ENCODE measurements at regions not wholly inside any gene's neighbourhood (a gene's known extent, or its start where the extent isn't known, plus 50 kb on each side); places are given as distances from the start of the nearest gene placed in this dataset.

GRCh38 chr14:100972118-100972897, 68.8 kb upstream of the RTL1 start:
- Histone ChIP-seq H3K9me3 (no peaks in the 10 kb centered on the region), H3K4me1 (no peaks in the 10 kb centered on the region), H3K4me3 (no peak overlapping the region), H3K27ac (no peak overlapping the region), H3K36me3 (no peaks in the 10 kb centered on the region), H3K27me3 (no peaks in the 10 kb centered on the region)
- TF ChIP-seq CTCF (IDR thresholded peaks at IDR 0.05) (no peak), POLR2A (IDR thresholded peaks at IDR 0.05) (no peak)
- no peak for DNase-seq

DNA sequence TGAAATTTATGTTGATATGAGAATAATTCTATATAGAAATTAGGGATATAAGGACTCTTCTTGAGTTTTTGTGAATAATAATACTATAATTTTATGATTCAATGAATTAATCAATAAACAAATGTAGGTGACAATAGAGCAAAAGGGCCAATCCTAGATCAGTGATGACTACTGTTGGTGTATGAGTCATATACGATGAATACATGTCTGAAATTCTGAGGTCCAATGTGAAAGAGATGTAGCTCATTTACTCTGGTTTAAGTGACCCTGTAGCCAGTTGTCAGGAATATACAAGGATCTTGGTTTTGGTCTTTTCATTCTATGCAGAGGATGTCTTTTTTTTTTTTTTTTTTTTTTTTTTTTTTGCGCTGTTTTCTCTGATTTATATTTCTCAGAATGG, 72.1 kb upstream of the RTL1 start:
- TF ChIP-seq CTCF (IDR thresholded peaks at IDR 0.05) (no peak), POLR2A (IDR thresholded peaks at IDR 0.05) (no peak)
- Histone ChIP-seq H3K9me3 (no peaks in the 10 kb centered on the region), H3K4me1 (no peaks in the 10 kb centered on the region), H3K27ac (no peak overlapping the region), H3K36me3 (no peaks in the 10 kb centered on the region), H3K27me3 (no peaks in the 10 kb centered on the region), H3K4me3 (no peak overlapping the region)
- no peak for DNase-seq

GRCh38 chr14:100979079-100979478, 75.6 kb upstream of the RTL1 start:
- Histone ChIP-seq H3K9me3 (no peaks in the 10 kb centered on the region), H3K4me3 (no peak overlapping the region), H3K27me3 (no peaks in the 10 kb centered on the region), H3K4me1 (no peaks in the 10 kb centered on the region), H3K27ac (no peak overlapping the region), H3K36me3 (no peaks in the 10 kb centered on the region)
- no peak for DNase-seq
- no peak for TF ChIP-seq CTCF (IDR thresholded peaks at IDR 0.05)
- no peak for TF ChIP-seq POLR2A (IDR thresholded peaks at IDR 0.05)

DNA sequence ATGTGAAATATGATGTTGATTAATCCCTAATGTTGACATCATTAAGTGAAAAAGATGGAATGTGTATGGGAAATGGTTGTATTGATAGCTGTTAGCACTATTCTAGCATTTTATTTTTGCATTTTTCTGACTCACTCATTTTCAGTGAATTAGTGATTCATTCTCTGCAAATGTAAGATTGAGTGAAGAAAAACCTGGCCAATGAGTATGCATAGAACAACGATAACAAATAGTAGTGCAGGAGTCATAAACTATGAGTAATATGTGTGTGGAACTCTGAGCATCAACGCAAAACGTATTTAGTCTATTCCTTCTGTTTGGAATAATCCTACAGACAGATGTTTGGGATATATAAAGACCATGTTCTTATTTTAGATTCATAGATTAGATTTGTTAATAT, 76.3 kb upstream of the RTL1 start:
- TF ChIP-seq CTCF (IDR thresholded peaks at IDR 0.05) (no peak), POLR2A (IDR thresholded peaks at IDR 0.05) (no peak)
- no peak overlapping the region for H3K4me3 ChIP-seq
- no peaks in the 10 kb centered on the region for H3K27me3 ChIP-seq
- no peaks in the 10 kb centered on the region for H3K36me3 ChIP-seq
- H3K4me1 ChIP-seq, result no peaks in the 10 kb centered on the region
- H3K27ac ChIP-seq, result no peak overlapping the region
- no peak for DNase-seq
- no peaks in the 10 kb centered on the region for H3K9me3 ChIP-seq

- Histone ChIP-seq H3K9me3 (no peaks in the 10 kb centered on the region), H3K4me1 (no peaks in the 10 kb centered on the region), H3K4me3 (no peak overlapping the region), H3K36me3 (no peaks in the 10 kb centered on the region), H3K27me3 (no peaks in the 10 kb centered on the region), H3K27ac (no peak overlapping the region)
- TF ChIP-seq CTCF (IDR thresholded peaks at IDR 0.05) (no peak), POLR2A (IDR thresholded peaks at IDR 0.05) (no peak)
- no peak for DNase-seq
These were observed 77.3 kb upstream of the RTL1 start for GRCh38 chr14:100980823-100981222.
